MV-4-11 (cell line): ENCODE measurements at regions not wholly inside any gene's neighbourhood (a gene's known extent, or its start where the extent isn't known, plus 50 kb on each side); places are given as distances from the start of the nearest gene placed in this dataset.
"Not testable (repeated sequence)": the region's sequence is repeated elsewhere in the genome, so short reads cannot be mapped to it uniquely, and the experiment has no call there.

Source experiments
- DNase-seq: peaks from one replicate; lab custom pipeline; 2025; lab: John Stamatoyannopoulos, UW

DNA sequence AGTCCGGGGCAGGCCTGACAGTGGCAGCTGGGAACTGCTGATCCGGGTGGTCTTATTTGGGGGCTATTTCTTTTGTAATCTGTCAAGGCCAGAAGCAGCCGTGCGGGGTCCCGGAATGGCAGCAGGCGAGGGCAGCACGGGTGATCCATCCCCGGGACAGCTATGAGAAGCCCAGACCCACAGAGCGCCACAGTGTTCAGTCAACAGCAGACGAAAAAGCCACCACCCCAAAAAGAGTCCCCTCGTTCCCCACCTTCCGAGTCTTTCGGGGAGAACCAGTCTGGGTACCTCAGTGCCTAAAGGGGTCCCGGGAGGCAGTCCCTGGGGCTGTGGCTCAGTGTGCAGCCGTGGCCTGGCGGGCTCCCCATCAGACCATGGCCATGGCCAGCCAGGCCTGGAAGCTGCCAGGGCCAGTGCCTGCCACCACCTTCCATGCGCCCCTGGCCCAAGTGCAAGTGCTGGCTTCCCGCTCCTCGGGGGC lies 125.1 kb upstream of the KCTD7 start:
- no peak for DNase-seq

DNA sequence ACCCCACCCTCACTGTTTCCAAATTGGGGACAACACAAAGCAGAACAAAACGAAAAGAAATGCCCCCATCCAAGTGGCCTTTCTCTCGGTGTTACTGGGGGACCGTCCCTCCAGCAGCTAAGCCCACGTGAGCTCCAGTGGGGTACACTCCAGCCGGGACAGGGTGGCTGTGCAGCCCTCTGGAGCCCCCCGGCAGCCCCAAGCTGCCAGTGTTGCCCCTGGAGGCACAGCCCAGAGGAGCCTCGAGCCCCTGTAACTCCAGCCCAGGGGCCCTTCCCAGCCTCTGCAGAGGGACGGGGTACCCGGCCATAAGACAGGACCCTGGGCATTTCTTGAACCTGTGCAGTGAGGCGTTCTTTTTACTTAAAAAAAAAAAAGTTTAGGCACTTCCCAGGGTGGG lies 124.5 kb upstream of the KCTD7 start:
- no peak for DNase-seq

DNA sequence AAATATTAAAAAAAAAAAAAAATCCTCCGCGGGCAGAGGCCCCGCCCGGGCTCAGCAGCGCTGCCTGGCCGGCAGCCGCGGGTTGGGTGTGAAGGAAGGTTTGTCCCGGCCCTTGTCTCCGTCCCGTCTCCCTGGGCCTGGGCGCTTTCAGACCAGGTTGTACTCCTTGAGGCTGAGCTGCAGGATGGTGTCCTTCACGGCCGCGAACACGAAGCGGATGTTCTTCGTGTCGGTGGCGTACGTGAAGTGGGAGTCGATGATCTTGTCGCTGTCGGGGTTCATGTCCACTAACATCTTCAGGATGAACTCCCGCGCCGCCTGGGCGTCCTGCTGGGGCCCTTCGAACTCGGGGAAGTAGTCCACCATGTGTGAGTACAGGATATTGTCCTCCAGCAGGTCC lies 123.7 kb upstream of the KCTD7 start:
- no peak for DNase-seq

DNA sequence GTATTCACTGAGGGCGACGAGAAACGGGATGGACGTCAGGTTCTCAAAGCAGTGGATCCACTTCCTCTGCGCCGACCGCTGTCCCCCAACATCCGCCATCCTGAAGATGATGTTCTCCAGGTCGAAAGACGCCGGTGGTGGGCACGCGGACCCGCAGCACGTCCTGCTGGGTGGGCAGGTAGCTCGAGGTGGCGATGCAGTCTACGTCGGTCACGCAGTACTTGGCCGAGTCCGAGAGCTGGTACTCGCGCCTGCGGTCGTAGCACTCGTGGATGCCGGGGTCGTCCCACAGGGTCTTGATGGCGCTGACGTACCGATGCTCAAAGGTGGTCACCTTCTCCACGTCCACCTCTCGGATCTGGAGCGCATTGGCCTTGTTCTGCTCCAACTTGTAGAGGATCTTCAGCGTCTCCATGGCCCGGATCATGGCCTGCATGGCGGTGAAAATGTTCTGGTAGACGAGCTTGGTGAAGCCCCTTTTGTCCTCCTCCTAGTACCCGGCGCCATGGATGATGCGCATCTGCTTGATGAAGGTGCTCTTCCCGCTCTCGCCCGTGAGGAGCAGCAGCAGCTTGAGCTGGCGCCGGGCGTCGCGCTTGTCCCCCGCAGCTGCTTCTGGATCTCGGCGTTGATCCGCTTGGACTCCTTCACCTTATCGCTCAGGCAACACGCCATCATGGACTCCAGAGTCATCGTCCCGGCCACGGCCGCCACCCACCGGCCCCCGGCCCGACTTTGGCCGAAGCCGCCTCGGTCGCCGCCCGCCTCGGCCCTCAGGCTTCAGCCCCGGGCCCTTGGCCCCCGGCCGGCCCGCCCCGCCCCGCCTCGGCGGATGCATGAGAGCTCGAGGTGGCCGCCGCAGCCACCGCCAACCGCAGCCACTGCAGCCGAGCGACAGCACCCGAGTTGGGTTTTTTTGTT lies 122.9 kb upstream of the KCTD7 start:
- DNase-seq: no peak

DNA sequence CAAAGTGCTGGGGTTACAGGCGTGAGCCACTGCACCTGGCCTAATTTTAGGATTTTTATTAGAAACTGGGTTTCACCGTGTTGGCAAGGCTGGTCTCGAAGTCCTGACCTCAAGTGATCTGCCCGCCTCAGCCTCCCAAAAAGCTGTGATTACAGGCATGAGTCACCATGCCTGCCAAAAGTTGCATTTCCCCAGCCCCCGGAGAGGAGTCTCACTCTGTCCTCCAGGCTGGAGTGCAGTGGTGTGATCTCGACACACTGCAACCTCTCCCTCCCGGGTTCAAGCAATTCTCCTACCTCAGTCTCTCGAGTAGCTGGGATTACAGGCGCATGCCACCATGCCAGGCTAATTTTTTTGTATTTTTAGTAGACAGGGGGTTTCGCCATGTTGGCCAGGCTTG lies 122.0 kb upstream of the KCTD7 start:
- DNase-seq: not testable (repeated sequence)

DNA sequence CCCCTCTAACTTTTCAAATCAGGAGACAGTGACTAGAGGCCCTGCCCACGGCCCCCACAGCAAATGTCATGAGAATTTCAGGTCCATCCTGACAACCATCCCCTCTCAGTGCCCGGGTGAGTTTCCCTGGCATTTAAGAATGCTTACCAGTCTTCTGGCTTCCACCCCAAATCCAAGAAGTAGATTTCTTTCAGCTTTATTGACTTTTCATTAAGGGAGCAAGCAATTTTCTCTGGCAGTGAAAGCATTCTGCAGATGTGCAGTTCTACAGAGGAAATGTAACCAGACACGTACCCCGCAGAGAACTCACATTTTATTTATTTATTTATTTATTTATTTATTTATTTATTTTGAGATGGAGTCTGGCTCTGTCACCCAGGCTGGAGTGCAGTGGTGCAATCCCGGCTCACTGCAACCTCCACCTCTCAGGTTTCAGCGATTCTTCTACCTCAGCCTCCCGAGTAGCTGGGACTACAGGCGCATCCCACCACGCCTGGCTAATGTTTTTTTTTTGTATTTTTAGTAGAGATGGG lies 120.9 kb upstream of the KCTD7 start:
- no peak for DNase-seq

DNA sequence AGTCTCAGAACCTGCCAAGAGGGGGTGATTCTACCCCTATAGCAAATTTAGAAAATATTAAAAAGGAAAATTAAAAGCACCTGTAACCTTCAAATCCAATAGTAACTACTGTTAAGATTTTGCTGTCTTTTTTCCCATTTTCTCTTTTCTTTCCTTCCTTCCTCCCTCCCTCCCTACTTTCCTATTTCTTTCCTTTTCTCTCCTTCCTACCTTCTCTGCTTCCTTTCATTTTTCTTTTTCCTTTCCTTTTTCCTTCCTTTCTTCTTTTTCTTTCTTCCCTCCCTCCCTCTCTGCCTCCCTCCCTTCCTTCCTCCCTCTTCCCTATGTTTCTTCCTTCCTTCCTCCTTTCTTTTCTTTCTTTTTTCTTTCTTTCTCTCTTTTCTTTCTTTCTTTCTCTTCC lies 120.2 kb upstream of the KCTD7 start:
- no peak for DNase-seq

DNA sequence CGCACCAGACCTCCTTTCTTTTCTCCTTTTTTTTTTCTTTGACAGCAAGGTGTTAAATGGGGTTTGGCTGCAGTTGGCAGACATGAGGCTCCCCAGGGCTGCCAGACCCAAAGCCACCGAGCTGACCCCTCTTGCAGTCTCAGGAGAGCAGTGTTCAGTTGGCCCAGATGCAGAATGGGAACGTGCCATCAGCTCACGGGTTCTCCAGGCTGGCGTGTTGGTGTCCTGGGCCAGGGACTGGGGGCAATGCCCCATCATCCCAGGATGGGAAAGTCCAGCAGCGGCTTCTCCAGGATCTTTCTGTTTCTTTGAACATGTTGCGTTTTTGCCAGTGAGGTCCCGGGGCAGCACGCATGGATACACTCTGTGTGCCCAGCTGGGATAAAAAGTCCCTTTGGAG lies 114.6 kb upstream of the KCTD7 start:
- no peak for DNase-seq

DNA sequence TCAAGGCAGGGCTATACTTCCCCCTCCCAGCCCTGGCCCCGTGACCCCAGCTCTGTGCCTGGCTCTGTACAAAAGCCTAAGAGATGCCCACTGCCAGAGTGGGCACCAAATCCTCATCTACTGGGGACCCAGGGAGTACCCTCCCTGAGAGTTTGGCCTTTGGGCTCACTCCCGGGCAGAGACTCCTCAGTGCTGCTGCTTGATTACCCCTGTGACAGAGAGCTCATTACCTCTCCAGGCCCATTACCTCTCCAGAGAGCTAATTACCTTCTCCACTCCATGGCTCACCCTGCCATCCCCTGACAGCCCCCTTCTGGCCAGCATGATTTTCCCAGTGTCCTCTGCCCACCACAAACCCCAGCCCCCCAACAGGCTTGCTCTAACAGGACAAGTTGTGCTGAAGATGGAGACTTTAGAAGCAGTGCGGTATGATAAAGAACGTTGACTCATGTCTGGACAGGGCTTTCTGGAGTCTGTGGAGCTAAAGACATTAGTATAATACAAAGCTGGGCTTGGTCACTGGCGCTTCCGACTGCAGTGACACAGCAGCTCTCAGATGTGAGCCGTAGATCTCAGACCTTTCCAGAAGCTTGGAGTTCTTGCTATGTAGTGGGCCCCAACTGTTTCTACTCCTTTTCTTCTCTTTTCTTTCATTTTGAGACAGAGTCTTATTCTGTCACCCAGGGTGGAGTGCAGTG lies 111.3 kb upstream of the KCTD7 start:
- DNase-seq: no peak

DNA sequence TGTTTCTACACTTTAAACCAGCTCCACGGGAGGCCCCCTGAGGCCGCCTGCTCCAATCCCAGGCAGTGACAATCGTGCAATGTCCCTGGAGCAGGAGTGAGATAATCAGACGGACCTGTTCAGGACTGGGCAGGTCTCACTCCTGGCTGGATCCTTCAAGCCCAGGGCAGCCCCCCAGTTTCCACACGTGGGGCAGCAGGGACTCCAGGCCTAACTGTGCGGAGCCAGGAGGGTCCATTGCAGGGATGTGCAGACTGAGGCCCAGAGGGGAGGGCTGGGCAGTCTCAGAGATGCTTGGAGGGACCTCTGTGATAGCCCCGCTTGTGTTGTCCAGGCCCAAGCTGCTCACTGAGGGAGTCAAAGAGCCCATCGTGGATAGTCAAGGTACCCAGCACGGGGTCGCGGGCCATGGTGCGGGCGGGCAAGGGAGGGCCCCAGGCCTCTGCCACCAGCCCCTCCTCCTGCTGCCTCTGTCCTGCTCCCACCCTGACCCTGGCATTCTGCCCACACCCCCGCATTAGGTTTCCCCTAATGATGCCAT lies 110.5 kb upstream of the KCTD7 start:
- DNase-seq: no peak

DNA sequence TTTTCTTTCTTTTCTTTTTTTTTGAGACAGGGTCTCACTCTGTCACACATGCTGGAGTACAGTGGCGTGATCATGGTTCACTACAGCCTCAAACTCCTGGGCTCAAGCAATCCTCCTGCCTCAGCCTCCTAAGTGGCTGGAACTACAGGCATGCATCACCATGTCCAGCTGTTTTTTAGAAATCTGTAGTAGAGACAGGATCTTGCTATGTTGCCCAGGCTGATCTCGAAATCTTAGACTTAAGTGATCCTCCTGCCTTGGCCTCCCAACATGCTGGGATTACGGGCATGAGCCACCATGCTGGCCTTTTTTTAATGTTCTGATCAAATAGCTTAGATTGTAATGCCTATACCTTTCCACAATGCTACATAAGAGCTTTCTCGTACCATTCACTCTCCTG lies 107.0 kb upstream of the KCTD7 start:
- DNase-seq: no peak

DNA sequence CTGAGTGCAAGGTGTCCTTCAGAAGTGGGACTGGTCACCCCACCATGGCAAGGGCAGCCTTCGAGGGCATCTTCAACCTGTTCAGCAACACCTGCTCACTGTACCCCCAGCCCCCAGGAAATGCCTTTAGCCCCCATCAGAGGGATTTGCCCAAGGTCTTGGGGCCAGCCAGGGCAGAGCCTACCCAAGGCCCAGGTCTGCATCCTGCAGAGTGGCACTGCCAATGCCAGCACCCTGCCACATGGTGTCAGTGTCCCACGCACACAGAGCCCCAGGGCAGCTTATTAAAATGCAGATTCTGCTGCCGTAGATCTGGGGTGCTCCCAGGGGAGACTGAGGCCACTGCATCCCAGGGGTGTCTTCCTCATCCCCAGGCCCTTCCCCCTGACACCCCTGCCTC lies 106.2 kb upstream of the KCTD7 start:
- no peak for DNase-seq

DNA sequence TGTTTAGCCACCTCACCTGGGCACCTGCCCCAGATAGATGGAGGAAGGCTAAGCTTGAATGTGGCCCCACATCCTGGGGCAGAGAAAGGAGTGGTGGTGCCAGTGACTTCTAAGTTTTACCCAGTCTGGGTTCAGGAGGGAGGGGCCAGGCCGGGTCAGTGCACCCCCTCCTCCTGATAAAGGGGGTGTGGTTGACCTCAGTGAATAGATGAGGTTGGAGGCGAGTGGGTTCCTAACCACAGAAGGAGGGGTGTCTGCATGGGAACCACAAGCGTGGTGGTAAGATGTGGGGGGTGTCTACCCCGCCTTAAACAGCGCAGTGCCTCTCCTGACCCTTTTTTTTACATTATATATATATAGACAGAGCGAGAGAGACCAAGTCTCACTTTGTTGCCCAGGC lies 105.3 kb upstream of the KCTD7 start:
- DNase-seq: no peak

DNA sequence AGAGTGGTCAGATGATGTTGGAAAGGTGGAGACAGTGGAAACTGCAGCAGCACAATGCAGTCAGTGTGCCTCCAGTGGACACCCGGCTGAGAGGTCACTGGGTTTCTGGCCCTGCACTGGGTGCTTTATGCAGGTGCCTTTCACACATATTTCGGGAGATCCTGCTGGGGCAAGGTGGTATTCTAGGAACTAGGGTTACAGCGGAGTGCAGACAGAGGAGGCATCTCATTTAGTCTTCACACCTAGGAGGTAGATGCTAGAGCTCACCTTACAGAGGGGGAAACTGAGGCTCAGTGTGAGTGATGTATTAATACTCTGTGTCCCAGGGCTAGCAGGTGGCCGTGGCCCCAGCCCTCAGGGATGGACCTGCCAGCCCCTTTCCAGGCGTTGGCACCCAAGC lies 103.9 kb upstream of the KCTD7 start:
- DNase-seq: no peak

DNA sequence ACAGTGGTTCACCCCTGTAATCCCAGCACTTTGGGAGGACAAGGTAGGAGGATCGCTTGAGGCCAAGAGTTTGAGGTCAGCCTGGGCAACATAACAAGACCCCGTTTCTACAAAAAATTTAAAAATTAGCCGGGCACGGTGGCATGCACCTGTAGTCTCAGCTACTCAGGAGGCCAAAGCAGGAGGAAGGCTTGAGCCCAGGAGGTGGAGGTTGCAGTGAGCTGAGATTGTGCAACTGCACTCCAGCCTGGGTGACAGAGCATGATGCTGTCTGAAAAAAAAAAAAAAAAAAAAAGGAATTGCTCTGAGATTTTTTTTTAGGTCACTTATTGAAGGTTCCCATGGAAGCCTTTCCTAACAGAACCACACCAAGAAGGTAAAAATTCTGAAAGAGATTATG lies 101.9 kb upstream of the KCTD7 start:
- not testable (repeated sequence) for DNase-seq

DNA sequence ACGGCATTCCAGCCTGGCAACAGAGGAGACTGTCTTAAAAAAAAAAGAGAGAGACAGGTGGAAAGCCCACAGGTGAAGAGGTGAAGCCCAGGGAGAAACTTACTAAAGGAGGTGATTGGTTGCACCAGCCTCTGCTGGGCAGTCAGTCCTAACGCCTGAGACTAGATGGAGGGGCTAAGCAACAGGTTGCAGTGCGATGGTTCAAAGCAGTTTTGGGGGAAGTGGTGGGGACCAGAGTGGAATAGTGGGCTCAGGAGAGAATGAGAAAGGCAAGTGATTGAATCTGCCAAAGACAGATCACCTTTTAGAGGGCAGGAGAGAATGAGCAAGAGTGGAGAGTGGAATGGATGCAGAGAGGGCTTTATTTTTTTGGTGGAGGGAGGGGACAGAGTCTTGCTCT lies 100.0 kb upstream of the KCTD7 start:
- DNase-seq: no peak

DNA sequence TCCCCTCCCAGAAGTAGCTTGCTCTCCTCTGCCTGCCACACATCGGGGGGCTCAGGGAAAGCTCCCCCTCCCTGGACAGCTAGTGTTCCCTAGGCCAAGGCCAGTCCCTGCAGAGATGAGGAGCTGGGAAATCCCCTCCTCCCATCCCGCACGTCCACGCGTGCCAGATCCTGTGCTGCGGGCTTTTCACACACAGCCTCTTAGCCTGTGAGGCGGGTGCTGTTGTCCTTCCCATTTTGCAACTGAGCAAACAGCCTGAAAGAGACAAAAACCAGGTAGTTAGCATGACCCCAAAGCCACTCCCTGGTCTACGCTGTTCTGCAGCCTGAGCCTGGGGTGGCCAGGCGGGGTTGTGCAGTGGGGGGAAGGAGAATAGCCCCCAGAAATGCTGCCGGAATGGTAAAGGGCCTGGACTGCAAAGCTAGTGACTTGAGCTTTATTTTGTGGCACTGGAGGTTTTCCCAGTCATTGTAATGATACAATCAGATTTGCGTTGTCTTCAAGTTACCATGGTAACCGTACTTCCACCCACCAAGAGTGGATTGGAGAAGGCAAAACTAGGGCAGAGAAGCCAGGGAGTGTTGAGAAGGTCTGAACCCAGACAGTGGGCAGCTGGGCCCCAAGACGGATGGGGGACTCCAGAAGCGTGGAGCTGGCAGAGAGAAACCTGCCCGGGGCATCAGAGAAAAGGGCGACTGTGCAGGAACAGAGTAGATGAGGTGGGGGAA lies 98.6 kb upstream of the KCTD7 start:
- no peak for DNase-seq

DNA sequence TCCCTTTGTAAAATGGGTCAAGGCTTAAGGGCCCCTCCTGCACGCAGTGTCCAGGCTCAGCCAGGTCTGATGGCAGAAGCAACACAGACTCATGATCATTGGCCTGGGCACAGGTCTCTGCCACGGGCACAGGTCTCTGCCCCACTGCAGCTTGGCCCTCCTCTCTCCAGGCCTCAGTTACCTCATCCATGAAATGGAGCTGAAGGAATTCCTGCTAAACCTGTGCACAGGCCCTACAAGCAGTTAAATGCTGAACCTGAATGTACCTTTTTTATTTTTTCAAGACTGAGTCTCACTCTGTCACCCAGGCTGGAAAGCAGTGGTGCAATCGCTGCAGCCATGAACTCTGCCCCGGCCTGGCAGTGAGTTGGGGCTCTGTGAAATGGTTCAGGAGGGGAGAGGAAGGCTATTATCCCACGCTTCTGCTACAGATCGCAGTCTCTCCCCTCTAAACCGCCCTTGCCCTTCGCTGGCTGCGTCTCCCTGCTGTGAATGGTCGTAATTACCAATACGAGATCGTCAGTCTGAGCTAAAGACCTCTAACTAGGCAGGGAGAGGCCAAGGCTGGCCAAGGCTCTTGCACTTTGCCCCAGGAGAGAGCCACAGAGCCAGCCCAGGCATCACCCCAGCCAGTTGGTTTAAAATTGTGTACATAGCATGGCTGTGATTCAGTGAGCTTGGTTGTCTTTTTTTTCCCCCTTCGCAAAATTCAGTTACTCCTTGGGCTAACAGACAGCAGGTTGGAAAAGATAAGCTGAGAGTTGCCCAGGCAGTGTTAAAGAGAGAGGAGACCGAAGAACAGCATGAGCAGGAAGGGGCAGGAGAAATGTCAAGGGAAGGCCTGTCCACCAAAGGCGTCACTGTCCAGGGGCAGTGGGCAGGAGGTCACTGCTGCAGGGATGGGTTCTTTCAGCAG lies 93.0 kb upstream of the KCTD7 start:
- no peak for DNase-seq

DNA sequence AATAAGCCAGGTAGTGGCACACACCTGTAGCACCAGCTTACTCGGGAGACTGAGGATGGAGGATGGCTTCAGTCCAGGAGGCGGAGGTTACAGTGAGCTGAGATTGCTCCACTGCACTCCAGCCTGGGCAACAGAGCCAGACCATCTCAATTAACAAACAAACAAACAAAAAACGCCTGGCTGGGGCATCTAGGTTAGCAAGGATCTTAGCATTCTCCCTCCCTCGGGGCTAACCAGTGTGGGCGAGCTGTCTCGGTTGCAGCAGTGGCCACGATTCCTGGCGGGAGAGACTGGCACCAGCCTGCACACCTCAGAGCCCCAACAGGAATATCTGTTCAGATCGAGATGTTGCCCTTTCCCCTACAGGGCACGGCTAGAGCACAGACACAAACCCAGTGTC lies 91.3 kb upstream of the KCTD7 start:
- no peak for DNase-seq

DNA sequence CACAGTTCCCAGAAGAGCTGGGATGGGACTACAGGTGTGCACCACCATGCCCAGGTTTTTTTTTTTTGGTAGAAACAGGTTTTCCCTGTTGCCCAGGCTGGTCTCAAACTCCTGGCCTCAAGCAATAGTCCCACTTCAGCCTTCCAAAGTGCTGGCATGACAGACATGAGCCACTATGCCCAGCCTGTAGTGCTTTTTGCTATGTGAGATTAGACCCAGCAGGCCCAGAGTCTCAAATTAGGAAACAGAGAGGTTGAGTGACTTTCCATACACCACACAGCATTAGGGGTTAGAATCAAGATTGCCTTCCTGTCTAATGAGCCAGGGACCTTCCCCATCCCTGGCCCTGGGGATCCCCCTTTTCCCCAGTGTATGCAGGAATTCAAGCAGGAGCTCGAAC lies 90.8 kb upstream of the KCTD7 start:
- DNase-seq: no peak

DNA sequence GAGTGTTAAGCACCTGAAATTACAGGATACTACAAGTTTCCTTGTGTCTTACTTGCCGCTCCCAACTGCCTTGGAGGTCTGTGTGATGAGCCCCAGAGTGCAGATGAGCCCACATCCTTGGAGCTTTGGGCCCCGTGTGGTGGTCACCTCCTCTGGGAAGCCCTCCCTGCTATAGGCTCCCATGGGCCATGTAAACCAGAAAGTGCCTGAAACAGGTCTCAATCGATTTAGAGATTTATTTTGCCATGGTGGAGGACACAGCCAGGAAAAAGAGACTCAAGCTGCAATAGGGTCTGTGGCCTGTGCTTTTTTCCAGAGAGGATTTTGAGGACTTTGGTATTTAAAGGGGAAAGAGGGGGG lies 89.4 kb upstream of the KCTD7 start:
- DNase-seq: no peak
